HG02840 (cell line): ENCODE measurements at regions not wholly inside any gene's neighbourhood (a gene's known extent, or its start where the extent isn't known, plus 50 kb on each side); places are given as distances from the start of the nearest gene placed in this dataset.

Experiments used
- ATAC-seq: cut with Tn5 transposase; IDR thresholded peaks from one replicate; pipeline ENCODE4 v1.9.1; 2021; ENCODE audit warnings: mild to moderate bottlenecking, moderate library complexity, moderate number of reproducible peaks; ENCODE audit not compliant: unreplicated experiment, low FRiP score

- ATAC-seq: no peak
These were observed 90.2 kb upstream of the SULF2 start for GRCh38 chr20:47875297-47876025.

DNA sequence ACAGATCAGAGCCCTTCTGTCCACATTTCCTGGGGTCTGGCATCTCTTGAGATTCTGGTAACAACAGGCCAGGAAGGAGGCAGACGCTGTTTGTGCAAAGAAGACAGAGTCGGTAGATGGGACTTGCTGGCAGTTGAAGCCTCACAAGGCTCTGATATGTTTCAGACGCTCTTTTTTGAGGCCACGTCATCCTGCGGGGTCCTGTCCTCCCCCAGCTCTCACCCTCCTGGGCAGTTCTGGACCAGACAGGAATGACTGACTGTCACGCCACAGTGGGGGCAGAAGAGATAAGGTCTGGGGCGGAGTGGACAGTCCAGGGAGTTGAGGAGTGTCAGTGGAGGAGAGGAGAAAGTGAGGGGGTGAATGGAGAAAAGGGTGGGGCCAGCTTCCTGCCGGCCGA, 87.1 kb upstream of the SULF2 start:
- ATAC-seq: no peak

- ATAC-seq: no peak
These were observed 85.2 kb upstream of the SULF2 start for GRCh38 chr20:47870475-47870874.

DNA sequence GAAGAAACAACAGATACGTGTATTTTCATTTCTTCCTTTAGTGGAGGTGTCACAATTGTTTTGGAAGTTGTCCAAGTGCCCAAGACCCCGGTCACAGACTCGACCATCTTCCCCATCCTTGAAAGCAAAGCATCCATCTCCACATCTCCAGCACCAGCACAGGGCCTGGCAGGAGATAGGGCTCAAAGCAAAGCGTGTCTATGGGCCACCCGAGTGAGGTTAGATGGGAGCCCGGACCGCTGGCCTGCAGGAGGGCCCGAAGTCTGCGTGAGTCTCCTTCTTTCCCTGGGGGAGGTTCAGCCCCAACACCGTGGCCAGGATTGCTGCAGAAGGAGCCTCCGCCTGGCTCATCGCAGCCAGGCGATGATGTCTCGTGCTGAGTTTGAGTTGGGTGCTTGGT, 83.5 kb upstream of the SULF2 start:
- ATAC-seq: no peak

GRCh38 chr20:47868236-47868635, 83.0 kb upstream of the SULF2 start:
- no peak for ATAC-seq

DNA sequence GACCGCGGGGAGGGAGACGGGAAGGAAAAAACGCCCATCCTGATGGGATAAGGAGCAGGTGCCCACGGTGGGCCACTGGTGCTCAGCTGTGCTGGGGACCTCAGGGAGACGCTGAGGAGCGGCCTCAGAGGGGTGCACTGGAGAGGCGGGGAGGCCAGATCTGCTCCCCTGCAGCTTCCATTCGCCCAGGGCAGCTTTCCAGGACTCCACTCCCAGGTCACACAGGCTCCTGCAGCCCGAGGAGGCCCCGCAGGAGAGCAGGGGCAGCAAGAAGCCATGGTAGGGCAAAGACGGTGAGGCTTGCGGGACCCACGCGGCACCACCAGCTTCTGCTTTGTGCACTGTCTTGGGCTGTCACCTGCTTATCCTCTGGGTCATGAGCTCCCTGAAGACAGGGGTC, 82.5 kb upstream of the SULF2 start:
- ATAC-seq: no peak

DNA sequence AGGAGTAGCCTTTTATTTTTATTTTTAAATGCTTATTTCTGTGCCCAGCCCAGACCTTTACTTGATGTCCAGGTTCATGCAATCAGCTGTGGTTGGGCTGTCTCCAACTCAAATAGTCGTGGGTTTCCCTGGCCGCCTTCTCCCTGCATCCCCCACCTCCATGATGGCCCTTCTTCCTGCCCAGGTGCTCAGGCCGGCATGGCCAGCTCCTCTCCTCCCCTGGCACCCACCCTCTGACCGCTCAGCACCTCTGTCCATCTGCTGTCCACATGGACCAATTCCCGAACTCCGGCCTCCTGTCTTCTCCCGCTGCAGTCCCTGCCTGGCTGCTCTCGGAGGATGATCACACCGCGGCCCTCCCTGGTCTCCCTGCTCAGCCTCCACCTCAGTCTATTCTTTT, 81.2 kb upstream of the SULF2 start:
- no peak for ATAC-seq

DNA sequence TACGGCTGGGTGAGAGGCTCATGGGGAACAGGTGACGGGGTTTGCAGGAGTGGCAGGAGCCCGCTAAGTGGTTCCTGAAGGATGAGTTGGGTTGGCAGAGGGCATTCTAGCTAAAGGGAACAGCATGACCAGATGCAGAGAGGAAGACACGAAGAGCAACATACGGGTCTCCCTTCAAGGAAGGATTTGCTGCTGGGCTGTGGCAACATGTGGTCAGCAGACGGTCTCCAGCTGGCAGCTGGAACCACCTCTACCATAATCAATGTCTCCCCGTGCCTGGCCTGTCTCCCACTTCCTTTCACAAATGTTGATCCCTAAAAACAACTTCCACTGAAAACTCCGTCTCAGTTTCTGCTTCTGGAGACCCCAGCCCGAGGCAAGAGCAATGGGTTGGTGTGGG, 80.6 kb upstream of the SULF2 start:
- no peak for ATAC-seq

DNA sequence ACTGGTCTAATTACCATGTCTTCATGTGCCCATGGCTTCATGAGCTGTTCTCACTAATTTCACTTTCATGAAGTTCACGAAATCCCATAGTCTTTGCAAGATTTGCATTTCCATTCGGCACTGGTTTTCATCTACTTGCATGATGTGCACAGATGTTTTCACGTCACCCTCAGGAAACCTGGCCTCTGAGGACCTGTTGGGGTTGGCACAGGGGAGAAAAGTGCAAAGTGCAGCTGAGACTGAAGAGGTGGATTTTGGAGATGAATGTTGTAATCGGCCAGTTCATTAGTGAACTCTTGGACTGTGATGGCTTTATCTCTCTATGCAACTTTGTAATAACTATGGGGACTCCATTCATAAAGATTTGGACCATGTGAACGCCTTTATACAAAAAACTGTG, 80.2 kb upstream of the SULF2 start:
- no peak for ATAC-seq

- no peak for ATAC-seq
These were observed 78.7 kb upstream of the SULF2 start for GRCh38 chr20:47863981-47864380.

GRCh38 chr20:47863315-47863965, 78.2 kb upstream of the SULF2 start:
- no peak for ATAC-seq

- ATAC-seq: no peak
These were observed 77.4 kb upstream of the SULF2 start for GRCh38 chr20:47862574-47863240.

- no peak for ATAC-seq
These were observed 75.8 kb upstream of the SULF2 start for GRCh38 chr20:47861116-47861515.

DNA sequence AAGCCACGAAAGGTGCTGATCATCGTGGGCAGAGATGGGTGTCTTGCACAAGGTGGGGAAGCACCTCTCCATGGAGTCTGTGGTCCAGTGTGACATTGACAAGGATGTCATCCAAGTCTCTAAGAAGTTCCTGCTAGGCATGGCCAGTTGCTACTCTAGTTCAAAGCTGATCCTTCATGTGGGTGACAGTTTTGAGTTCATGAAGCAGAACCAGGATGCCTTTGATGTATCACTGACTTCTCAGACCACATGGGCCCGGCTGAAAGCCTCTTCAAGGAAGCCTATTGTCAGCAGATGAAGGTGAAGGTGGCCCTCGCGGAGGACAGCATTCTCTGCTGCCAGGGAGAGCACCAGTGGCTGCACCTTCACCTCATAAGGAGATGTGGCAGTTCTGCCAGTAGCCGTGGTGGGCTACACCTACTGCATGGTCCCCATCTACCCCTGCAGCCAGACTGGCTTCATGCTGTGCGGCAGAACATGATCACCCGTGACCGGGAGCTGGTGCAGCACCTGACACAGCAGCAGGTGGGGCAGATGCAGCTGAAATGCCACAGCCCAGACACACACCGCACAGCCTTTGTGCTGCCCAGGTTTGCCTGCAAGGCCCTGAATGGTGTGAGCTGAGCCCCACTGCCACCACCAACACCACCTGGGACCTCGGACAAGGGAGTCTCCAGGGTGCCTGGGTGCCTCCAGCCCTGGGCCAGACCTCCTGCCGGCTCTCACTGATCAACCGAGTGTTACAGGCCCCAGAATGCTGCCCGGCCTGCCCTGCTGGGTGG, 75.0 kb upstream of the SULF2 start:
- ATAC-seq: no peak

- ATAC-seq: no peak
These were observed 74.0 kb upstream of the SULF2 start for GRCh38 chr20:47859278-47859677.

DNA sequence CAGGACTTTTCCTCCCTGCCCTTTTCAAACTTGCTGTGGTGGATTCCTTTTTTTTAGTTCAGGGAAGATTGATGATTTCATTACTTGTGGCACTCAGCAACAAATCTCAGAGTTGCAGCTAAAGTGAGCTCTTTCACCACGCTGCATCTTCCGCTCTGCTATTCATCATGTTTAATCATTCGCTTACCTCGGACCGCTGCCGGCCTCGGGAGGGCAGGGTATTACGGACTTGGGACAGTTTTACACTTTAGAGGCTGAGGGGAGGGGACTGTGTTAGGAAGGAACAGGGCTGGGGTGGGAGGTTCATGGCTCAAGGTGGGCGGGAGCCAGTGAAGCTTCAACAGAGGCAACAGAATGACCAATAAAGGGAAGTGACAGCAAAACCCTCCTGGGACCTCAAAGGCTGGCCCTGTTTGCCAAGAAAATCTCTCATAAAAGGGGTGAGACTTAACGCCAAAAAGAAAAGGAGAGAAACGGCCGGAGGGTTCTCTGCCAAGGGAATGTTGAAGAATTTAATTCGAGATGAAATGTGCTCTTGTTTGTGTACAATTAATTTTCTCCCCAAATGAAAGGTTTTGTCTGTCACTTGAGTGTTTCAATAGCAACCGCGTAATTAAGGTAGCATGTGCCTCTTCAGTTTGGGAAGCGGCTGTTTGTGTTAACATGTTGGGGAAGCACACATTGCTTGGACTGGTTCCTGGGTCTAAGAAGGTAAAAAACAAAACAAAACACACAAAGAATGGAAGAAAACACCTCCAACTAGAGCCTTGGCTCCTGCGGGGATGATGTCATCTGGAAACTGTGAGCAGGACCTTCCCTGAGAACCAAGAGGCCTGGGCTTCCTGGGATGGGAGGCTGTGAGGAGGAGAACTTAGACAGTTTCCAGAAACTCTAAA, 72.5 kb upstream of the SULF2 start:
- ATAC-seq: no peak

- no peak for ATAC-seq
These were observed 71.9 kb upstream of the SULF2 start for GRCh38 chr20:47857187-47857568.

DNA sequence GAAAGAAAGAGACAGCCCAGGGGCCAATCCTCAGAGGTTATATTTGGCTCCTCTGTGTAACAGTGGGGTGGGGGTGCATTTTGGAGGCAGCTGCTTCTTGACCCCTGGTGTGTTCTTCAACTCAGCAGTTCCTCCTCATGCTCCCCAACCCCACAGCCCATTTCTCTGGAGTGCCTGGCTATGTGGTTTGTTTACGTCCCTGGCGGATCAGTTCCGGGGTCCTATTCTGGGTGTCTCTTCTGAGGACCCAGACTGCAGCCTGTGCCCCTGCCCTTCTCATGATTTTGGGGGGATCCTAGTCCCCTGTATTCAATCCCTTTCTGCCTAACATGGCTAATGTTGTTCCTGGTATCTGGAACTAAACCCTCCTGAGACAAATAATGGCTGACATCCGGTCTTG, 70.5 kb upstream of the SULF2 start:
- no peak for ATAC-seq

GRCh38 chr20:47854687-47855212, 69.5 kb upstream of the SULF2 start:
- no peak for ATAC-seq

- ATAC-seq: no peak
These were observed 66.5 kb upstream of the SULF2 start for GRCh38 chr20:47851774-47852173.
